Activated CD4-positive, alpha-beta T cell treated with anti-CD3 and anti-CD28 coated beads, Interleukin-10, Interleukin-2, amounts not matched to agents 100 ng/mL and 50 ng/mL, durations not matched to agents 16 hours and 8 hours (primary cell): ENCODE measurements at regions not wholly inside any gene's neighbourhood (a gene's known extent, or its start where the extent isn't known, plus 50 kb on each side); places are given as distances from the start of the nearest gene placed in this dataset.

ENCODE experiments used
- DNase-seq: peaks from one replicate; pipeline ENCODE4 v3.0.0-alpha.2; 2020

DNA sequence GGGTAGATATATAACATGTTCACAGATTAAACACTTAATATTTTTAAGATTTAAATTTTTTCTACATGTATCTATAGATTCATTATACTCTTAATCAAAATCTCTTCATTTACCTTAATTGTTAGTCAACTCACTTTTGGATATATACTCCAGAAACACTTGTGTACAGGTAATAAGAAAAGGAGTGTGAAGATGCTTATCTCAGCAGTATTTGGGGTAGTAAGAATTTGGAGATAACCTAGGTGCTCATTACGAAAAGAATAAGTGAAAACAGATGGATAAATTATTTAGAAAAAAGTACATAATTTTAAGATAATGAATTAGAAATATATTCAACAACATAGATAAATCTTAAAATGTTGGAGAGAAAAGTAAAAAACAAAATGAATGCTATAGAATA, 226.5 kb upstream of the PLSCR5 start:
- DNase-seq, result no peak

GRCh38 chr3:146830231-146830630, 225.1 kb upstream of the PLSCR5 start:
- DNase-seq, result no peak

DNA sequence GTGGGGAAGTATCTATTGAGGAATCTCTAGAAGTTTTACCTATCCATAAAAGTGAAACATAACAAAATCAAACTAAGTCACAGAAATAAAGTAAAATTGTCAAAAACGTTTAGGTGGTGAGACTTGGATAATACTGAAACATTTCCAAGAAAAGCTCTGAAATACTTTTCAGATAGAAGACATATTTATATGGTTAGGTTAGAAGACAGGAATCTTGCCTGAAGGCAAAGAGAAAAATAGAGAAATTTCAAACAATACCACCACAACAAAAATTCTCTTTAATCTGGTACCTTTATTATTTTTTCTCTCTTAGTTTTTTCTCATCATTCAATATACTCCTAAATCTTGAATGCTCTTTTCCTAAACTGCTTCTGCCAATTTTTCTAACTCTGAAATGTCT, 222.7 kb upstream of the PLSCR5 start:
- no peak for DNase-seq

GRCh38 chr3:146823622-146824021, 218.5 kb upstream of the PLSCR5 start:
- no peak for DNase-seq

- no peak for DNase-seq
Observed at GRCh38 chr3:146818866-146819265, 213.7 kb upstream of the PLSCR5 start.

GRCh38 chr3:146818301-146818700, 213.2 kb upstream of the PLSCR5 start:
- no peak for DNase-seq

DNA sequence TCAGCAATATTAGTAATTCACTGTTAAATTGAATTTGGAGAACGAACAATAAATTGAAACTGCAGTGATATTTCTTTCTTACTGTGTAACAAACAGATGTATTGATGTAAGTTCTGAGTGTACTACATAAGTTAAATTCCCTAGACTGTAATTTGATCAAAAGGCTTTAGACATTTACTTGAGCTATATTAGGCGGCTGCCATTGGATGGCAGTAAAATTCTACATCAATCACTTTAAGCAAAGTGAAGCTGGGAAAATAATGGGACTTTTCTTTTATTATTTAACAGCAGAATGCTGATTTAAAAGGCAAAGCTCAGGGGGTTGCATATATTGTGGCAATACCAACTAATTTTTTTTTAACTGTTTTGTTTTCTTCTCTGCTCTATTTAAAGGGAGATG, 212.6 kb upstream of the PLSCR5 start:
- no peak for DNase-seq

GRCh38 chr3:146814601-146815315, 209.6 kb upstream of the PLSCR5 start:
- DNase-seq, result no peak

- no peak for DNase-seq
Observed at GRCh38 chr3:146813496-146813895, 208.3 kb upstream of the PLSCR5 start.

DNA sequence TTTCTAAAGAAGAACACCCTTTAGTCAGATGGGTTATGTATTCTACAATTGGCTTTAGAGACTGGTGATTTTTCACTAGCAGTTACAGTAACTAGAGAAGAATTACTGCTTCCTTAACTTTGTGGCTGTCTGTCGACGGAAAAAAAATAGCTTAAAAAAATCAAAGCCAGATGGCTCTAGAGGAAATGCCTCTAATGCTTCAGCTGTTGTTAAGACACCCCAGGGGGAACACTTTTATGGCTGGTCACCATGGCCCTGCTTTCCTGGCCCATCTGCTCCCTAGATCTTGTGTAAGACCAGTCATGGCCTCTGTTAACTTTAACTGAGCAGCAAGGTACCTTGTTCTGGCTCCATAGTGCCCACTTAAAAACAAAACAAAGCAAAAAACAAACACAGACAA, 198.6 kb upstream of the PLSCR5 start:
- no peak for DNase-seq

GRCh38 chr3:146801492-146801891, 196.3 kb upstream of the PLSCR5 start:
- no peak for DNase-seq

DNA sequence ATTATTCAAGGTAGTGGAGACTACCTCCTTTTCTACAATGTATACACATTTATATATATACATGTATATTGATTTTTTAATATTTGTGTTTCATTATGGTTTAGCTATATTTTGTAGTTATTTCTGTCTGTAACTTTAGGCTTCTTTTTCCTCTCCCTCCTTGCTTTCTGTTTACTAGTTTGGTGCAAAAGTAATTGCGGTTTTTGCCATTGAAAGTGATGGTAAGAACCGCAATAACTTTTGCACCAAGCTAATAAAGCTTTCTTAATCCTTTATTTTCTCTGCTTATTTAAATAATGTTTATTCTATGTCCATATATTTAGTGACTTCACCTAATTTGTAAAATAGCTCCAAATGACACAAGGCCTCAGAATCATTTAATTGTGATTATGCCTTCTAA, 195.3 kb upstream of the PLSCR5 start:
- DNase-seq, result no peak

- no peak for DNase-seq
Observed at GRCh38 chr3:146796078-146796477, 190.9 kb upstream of the PLSCR5 start.

- DNase-seq, result no peak
Observed at GRCh38 chr3:146783446-146783845, 178.3 kb upstream of the PLSCR5 start.

DNA sequence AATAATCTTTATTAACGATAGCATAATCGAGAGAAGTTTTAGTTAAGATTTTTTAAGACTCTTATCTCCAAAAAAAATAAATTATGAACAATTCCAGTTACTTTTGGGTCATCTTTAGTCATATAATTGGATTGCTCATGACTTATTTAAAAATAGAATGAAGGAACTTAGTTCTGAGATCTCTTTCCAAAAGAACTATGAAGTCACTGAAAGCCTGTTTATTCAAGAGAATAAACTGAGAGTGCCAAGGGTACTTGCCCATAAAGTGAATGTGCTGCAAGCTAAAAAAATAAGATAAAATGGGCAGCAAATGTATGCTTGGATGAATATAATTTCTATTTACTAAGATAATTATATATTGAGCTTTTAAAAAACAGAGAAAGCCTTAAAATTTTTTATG, 176.5 kb upstream of the PLSCR5 start:
- no peak for DNase-seq

DNA sequence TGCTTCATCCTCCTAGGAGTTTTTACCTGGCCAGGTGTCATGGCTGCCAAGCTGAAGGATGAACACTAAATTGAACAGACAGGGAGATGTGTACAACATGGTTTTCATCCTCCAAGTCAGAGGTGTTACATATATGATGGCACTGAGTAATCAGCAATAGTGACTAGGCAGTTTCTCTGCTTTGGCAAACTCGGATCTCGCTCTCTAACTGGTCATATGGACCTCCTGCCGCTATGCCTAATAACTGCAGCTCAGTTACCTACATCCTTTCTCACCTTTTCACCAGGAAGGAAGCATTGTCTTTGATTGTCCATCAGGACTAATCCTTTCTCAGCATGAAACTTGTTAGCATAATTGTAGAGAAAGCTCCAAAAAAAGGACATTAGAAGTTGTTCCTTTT, 175.9 kb upstream of the PLSCR5 start:
- no peak for DNase-seq

GRCh38 chr3:146780251-146780650, 175.1 kb upstream of the PLSCR5 start:
- DNase-seq, result no peak

GRCh38 chr3:146777941-146778340, 172.8 kb upstream of the PLSCR5 start:
- DNase-seq, result no peak

DNA sequence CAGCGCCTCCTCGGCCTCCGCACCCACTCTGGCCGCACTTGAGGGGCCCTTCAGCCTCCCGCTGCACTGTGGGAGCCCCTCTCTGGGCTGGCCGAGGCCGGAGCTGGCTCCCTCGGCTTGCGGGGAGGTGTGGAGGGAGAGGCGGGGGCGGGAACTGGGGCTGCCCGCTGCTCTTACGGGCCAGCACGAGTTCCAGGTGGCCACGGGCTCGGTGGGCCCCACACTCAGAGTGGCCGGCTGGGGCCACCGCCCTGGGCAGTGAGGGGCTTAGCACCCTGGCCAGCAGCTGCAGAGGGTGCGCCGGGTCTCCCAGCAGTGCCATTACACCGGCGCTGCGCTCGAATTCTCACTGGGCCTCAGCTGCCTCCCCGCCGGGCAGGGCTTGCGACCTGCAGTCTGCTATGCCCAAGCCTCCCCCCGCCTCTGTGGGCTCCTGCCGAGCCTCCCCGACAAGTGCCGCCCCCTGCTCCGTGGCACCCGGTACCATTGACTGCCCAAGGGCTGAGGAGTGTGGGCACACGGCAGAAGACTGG, 167.1 kb upstream of the PLSCR5 start:
- DNase-seq, result no peak

- no peak for DNase-seq
Observed at GRCh38 chr3:146770881-146771280, 165.7 kb upstream of the PLSCR5 start.

GRCh38 chr3:146770301-146770700, 165.2 kb upstream of the PLSCR5 start:
- DNase-seq, result no peak

GRCh38 chr3:146757759-146758158, 152.6 kb upstream of the PLSCR5 start:
- no peak for DNase-seq

DNA sequence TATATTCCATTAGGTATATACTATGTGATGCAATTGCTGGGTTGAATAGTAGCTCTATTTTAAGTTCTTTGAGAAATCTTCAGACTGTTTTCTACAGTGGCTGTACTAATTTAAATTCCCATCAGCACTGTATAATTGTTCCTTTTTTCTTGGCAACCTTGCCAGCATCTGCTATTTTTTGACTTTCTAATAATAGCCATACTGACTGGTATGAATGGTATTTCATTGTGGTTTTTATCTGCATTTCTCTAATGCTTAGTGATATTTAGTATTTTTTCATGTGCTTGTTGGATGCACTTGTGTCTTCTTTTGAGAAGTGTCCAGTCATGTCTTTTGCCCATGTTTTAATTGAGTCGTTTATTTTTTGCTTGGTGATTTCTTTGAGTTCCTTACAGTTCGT, 145.1 kb upstream of the PLSCR5 start:
- no peak for DNase-seq

DNA sequence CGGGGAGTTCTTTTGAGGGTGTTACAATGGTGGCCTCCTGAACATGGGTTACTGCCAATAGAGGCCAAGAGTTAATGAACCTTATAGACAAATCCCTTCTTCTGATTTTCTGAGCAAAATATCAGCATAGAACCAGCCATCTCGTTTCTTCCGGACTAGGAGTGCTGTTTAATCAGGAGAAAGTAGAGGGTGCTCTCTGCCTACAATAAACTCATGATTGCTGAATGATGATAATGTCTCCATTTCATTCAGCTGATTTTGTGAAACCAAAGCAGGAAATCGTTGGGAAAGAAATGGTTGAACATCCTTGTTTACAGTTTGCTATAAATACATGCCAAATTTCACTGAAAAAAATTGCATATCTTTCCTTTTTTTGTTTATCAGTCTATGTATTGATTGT, 142.8 kb upstream of the PLSCR5 start:
- no peak for DNase-seq

DNA sequence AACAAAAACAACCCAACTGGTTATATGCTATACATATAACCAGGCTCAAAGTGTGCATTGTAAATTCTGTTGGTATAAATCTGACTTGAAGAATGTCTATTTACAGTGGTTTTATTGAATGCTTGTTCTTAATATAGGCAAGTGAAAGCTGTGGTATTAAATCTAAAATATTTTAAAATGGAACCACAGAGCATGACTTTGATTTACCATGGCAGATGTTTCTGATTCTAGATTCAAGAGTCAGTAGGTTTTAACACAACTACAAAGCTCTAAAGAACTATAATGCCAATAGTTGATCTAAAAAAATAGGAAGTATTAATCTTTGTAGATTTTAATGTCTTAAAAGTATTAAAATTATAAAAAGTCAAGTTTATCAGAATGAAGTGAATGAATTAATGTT, 141.9 kb upstream of the PLSCR5 start:
- DNase-seq, result no peak
